CD14-positive monocyte (primary cell): ENCODE measurements at regions not wholly inside any gene's neighbourhood (a gene's known extent, or its start where the extent isn't known, plus 50 kb on each side); places are given as distances from the start of the nearest gene placed in this dataset.

Source experiments
- DNase-seq, 3 donors: peaks; one replicate each; pipeline ENCODE4 v3.0.0-alpha.2; 2011 to 2022
- H2AFZ ChIP-seq: 2 replicates; pipeline ENCODE4 v1.6.0; 2012; ENCODE audit warnings: mild to moderate bottlenecking, low read depth, low read length, inconsistent platforms; ENCODE audit not compliant: insufficient read depth, poor library complexity, severe bottlenecking
- H3K27ac ChIP-seq, 2 donors: 1 replicate in 1 of 2; 2 replicates in 1 of 2; pipeline ENCODE4 v1.5.1; 2012 to 2013; ENCODE audit warnings: low read length in 2 of 2, control low read depth in 1 of 2, inconsistent platforms in 1 of 2, low read depth in 1 of 2, mild to moderate bottlenecking in 1 of 2
- H3K27me3 ChIP-seq, 2 donors: one replicate each; pipeline versions ENCODE4 v1.6.0 to v1.6.1; 2011 to 2013; ENCODE audit warnings: low read length in 2 of 2; ENCODE audit not compliant: control insufficient read depth in 2 of 2, insufficient read depth in 2 of 2
- H3K36me3 ChIP-seq, 2 donors: replicated peaks in 1 of 2; 1 replicate in 1 of 2; 2 replicates in 1 of 2; pipeline versions ENCODE4 v1.5.1 to v1.6.1; 2012 to 2013; ENCODE audit warnings: low read length in 2 of 2, control low read depth in 1 of 2, inconsistent platforms in 1 of 2, mild to moderate bottlenecking in 1 of 2; ENCODE audit not compliant: insufficient read depth in 2 of 2, control insufficient read depth in 1 of 2
- H3K4me1 ChIP-seq, 2 donors: 1 replicate in 1 of 2; 2 replicates in 1 of 2; pipeline versions ENCODE4 v1.5.1 to v1.6.1; 2012 to 2013; ENCODE audit warnings: low read length in 2 of 2, control low read depth in 1 of 2, inconsistent platforms in 1 of 2, mild to moderate bottlenecking in 1 of 2, moderate library complexity in 1 of 2; ENCODE audit not compliant: insufficient read depth in 2 of 2, control insufficient read depth in 1 of 2
- H3K4me2 ChIP-seq: replicated peaks from 2 replicates; pipeline ENCODE3; 2012; ENCODE audit warnings: low read length, moderate library complexity, mild to moderate bottlenecking; ENCODE audit not compliant: poor library complexity, severe bottlenecking; ENCODE audit errors: extremely low read depth
- H3K4me3 ChIP-seq, 3 experiments: fragments of 200-600 bp in 1 of 3; sonication (generic) in 1 of 3; replicated peaks in 1 of 3; 1 replicate in 2 of 3; 2 replicates in 1 of 3; pipeline ENCODE4 v1.5.1; 2011 to 2013; ENCODE audit warnings: low read length in 3 of 3, mild to moderate bottlenecking in 3 of 3, control low read depth in 2 of 3, low read depth in 2 of 3, inconsistent platforms in 1 of 3, moderate library complexity in 1 of 3
- H3K79me2 ChIP-seq: 2 replicates; pipeline ENCODE4 v1.6.0; 2012; ENCODE audit warnings: mild to moderate bottlenecking, control low read depth, inconsistent platforms, low read length, moderate library complexity; ENCODE audit not compliant: insufficient read depth
- H3K9ac ChIP-seq: 2 replicates; pipeline ENCODE4 v1.6.0; 2017; ENCODE audit warnings: low read length, mild to moderate bottlenecking; ENCODE audit not compliant: insufficient read depth, poor library complexity, severe bottlenecking
- H3K9me3 ChIP-seq, 2 donors: replicated peaks in 1 of 2; 1 replicate in 1 of 2; 2 replicates in 1 of 2; pipeline versions ENCODE4 v1.5.1 to v1.6.1; 2012 to 2013; ENCODE audit warnings: low read length in 2 of 2, control low read depth in 1 of 2; ENCODE audit not compliant: control insufficient read depth in 1 of 2, insufficient read depth in 1 of 2
- H4K20me1 ChIP-seq: 2 replicates; pipeline ENCODE4 v1.6.0; 2012; ENCODE audit warnings: mild to moderate bottlenecking, low read length, control low read depth, moderate library complexity; ENCODE audit not compliant: insufficient read depth
- H3K27ac Mint-ChIP-seq, 7 donors: one replicate each; pipeline ENCODE4 v1.8.0; 2020; ENCODE audit warnings: mild to moderate bottlenecking in 7 of 7, mixed read lengths in 7 of 7, moderate library complexity in 6 of 7, inconsistent platforms in 2 of 7
- H3K27me3 Mint-ChIP-seq, 3 donors: one replicate each; pipeline ENCODE4 v1.8.0; 2021 to 2022; ENCODE audit warnings: low read depth in 3 of 3, mild to moderate bottlenecking in 3 of 3, mixed read lengths in 3 of 3, moderate library complexity in 3 of 3, inconsistent platforms in 1 of 3
- H3K36me3 Mint-ChIP-seq, 2 donors: one replicate each; pipeline ENCODE4 v1.8.0; 2020; ENCODE audit warnings: mixed read lengths in 2 of 2, inconsistent platforms in 1 of 2, mild to moderate bottlenecking in 1 of 2
- H3K4me1 Mint-ChIP-seq: one replicate; pipeline ENCODE4 v1.8.0; 2020; ENCODE audit warnings: mild to moderate bottlenecking, mixed read lengths
- H3K4me3 Mint-ChIP-seq, 2 donors: one replicate each; pipeline ENCODE4 v1.8.0; 2020; ENCODE audit warnings: mild to moderate bottlenecking in 2 of 2, mixed read lengths in 2 of 2, moderate library complexity in 1 of 2
- H3K9me3 Mint-ChIP-seq, 7 donors: one replicate each; pipeline ENCODE4 v1.8.0; 2020 to 2022; ENCODE audit warnings: mixed read lengths in 7 of 7, mild to moderate bottlenecking in 6 of 7, moderate library complexity in 6 of 7, inconsistent platforms in 2 of 7
- WGBS: methylation state at CpG from one replicate; pipeline ENCODE4 v1.1.5; 2013; ENCODE audit warnings: missing lambda C conversion rate; ENCODE audit not compliant: insufficient coverage; 5-methylcytosine and 5-hydroxymethylcytosine counted together
- intact Hi-C, 2 donors: fragments of 100-400 bp; cut with micrococcal nuclease; formaldehyde crosslinking; loops; one replicate each; pipeline versions ENCODE4 v1.15.0 to v1.15.1; 2023
- TF ChIP-seq, protein P1 (sequence below): fragments of 200-600 bp; IDR thresholded peaks from one replicate; pipeline ENCODE4 v1.8.0; 2022; ENCODE audit warnings: antibody characterized with exemption, mild to moderate bottlenecking

DNA sequence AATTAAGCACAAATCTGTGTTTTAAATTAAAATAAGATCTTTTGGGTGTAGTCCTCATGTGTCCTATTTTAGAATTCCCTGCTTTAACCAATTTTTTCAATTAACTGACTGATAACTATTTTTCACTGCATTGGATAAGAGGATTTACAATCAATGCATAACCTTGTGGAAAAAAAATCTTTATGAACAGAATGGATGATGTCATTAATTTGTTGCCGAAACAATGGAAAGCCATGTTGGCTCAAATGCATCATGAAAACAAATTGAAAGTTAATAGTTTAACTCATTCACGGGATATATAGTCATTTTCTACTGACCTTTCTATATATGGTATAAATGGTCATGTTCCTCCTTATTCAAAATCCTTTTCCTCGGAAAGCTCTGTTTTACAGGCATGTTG lies 82.3 kb downstream of the PRLHR start:
- Histone ChIP-seq H3K4me3 (no peak overlapping the region), H3K9ac (no peak overlapping the region), H3K4me2 (no peak overlapping the region), H3K9me3 (no peaks in the 10 kb centered on the region), H3K27ac (no peak overlapping the region), H2AFZ (no peak overlapping the region), H3K4me1 (peaks cover 38 to 43% of the 10 kb centered on the region in 2 donors), H4K20me1 (no peaks in the 10 kb centered on the region), H3K36me3 (no peaks in the 10 kb centered on the region), H3K79me2 (no peaks in the 10 kb centered on the region), H3K27me3 (peaks cover 0 to 5% of the 10 kb centered on the region in 2 donors)
- Mint-ChIP-seq H3K36me3 (no peaks in the 10 kb centered on the region), H3K4me3 (peak overlapping the region in 1 of 2 donors; percentile 46), H3K27me3 (peaks cover 5 to 9% (median 6%) of the 10 kb centered on the region in 3 donors), H3K9me3 (peaks cover 0 to 7% (median 2%) of the 10 kb centered on the region in 7 donors), H3K4me1 (peaks cover 33% of the 10 kb centered on the region), H3K27ac (no peak overlapping the region)
- intact Hi-C loops, result no loop called here
- no peak for DNase-seq
- TF ChIP-seq, protein P1, sequence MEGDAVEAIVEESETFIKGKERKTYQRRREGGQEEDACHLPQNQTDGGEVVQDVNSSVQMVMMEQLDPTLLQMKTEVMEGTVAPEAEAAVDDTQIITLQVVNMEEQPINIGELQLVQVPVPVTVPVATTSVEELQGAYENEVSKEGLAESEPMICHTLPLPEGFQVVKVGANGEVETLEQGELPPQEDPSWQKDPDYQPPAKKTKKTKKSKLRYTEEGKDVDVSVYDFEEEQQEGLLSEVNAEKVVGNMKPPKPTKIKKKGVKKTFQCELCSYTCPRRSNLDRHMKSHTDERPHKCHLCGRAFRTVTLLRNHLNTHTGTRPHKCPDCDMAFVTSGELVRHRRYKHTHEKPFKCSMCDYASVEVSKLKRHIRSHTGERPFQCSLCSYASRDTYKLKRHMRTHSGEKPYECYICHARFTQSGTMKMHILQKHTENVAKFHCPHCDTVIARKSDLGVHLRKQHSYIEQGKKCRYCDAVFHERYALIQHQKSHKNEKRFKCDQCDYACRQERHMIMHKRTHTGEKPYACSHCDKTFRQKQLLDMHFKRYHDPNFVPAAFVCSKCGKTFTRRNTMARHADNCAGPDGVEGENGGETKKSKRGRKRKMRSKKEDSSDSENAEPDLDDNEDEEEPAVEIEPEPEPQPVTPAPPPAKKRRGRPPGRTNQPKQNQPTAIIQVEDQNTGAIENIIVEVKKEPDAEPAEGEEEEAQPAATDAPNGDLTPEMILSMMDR, result no peak
- no CpG with 5 or more reads among the region's 3 CpGs for whole genome bisulfite sequencing

DNA sequence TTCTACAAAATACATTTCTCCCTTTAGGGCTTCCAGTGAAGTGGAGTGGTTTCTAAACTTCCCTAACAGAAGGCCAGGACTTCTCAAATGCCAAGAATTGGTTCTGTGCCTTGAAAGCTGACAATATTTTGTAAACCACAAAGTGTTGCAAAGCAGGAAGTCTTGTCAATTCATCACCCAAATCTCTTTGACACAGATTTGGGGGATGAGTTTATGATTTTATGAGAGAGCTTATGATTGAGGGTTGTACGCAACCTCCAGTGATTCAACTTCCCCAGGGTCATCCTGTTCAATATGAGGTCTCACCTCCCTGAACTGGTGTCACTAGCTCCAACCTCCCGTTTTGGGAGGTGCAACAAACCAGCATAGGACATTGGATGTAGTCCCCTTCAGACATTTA lies 83.7 kb downstream of the PRLHR start:
- no peaks in the 10 kb centered on the region for H3K79me2 ChIP-seq
- no peak overlapping the region for H3K4me2 ChIP-seq
- H3K27ac ChIP-seq, result no peak overlapping the region
- no CpG with 5 or more reads among the region's 2 CpGs for WGBS
- intact Hi-C loops, result no loop called here
- H3K27me3 ChIP-seq, result peaks cover 0 to 5% of the 10 kb centered on the region in 2 donors
- no peak overlapping the region for H2AFZ ChIP-seq
- Mint-ChIP-seq H3K27ac (peak overlapping the region in 5 of 7 donors; percentile 43 to 89 (median 64)), H3K36me3 (no peaks in the 10 kb centered on the region), H3K4me3 (peak overlapping the region in 1 of 2 donors; percentile 21), H3K4me1 (peaks cover 30% of the 10 kb centered on the region), H3K27me3 (peaks cover 6 to 9% (median 9%) of the 10 kb centered on the region in 3 donors), H3K9me3 (peaks cover 0 to 6% (median 0%) of the 10 kb centered on the region in 7 donors)
- H4K20me1 ChIP-seq, result no peaks in the 10 kb centered on the region
- no peaks in the 10 kb centered on the region for H3K9me3 ChIP-seq
- peak; percentile 35 to 74 (median 46) for DNase-seq
- H3K4me3 ChIP-seq, result no peak overlapping the region
- no peak overlapping the region for H3K9ac ChIP-seq
- H3K36me3 ChIP-seq, result no peaks in the 10 kb centered on the region
- peaks cover 27 to 32% of the 10 kb centered on the region in 2 donors for H3K4me1 ChIP-seq
- TF ChIP-seq, protein P1, result no peak
